ENCODE measurements at regions not wholly inside any gene's neighbourhood (a gene's known extent, or its start where the extent isn't known, plus 50 kb on each side); places are given as distances from the start of the nearest gene placed in this dataset.

DNA sequence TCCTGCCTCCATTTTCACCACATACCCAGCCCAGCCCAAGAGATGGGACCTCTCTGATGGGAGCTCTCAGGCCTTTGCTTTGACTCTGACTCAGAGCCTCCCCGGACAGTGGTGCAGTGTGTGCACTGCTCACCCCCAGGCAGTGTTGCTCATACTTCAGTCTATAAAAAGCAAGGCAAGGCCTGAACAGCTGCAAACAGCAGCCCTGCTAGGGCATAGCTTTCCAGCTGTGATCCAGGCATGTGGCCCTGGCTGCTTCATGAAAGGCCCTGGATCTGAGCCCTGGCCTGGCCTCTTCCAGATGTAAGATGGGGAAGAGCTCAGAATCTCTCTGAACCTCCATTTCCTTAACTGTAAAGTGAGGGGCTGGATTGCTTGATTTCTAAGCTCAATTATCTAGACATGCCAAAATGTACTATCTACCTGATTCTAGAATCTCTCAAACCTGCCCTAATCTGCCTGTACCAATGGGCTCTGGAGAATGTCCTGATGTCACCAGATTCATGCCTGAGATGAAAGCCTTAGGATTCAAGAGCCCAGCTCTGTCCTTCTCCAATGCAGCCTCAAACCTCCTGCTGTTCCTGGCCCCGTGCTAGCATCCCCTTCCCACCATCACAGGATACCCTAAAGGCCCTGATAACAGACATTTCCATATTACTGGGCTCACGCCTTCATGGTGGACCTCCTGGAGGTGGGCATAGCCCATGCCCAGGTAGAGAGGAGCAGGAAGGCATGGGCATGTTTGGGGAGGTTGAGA is 206.9 kb downstream of the ARL4C start:
- Histone ChIP-seq H3K36me3 (ENCODE audit: control insufficient read depth, insufficient read depth, low read length, severe bottlenecking) (no peaks in the 10 kb centered on the region), H3K4me3 (ENCODE audit: low read length) (no peak overlapping the region), H3K4me1 (ENCODE audit: control insufficient read depth, insufficient read depth, low read length) (peaks cover 19% of the 10 kb centered on the region), H3K27me3 (replicated peaks; ENCODE audit: control insufficient read depth, insufficient read depth, low read length) (no peaks in the 10 kb centered on the region), H3K9ac (ENCODE audit: low read length) (no peak overlapping the region), H3K9me3 (ENCODE audit: control insufficient read depth, low read length) (no peaks in the 10 kb centered on the region)
- peak; percentile 75 for DNase-seq (ENCODE audit: low read depth)

DNA sequence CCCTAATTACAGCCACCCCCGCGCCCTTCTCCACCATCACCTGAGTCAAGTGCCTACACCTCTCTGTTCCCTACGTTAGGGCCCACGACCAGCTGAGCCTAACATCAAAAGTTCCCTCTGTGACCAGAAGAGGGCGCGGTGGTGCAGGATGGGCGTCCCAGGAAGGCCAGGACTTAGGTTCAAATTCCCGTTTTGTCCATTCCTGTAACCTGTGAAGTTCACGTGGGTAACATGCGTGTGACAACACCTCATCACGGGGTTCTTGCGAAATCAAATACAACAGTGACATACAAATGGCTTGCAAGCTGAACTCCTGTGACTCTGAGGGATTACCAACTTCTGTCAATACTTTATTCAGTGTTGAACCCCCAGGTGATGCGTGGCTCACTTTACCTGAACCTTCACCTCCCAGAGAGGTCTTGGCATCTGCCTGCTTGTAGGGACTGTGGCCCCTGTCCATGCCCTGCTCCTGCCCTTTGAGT is 207.9 kb downstream of the ARL4C start:
- peaks cover 19% of the 10 kb centered on the region for H3K4me1 ChIP-seq (ENCODE audit: control insufficient read depth, insufficient read depth, low read length)
- H3K4me3 ChIP-seq (ENCODE audit: low read length), result no peak overlapping the region
- peak; percentile 56 for DNase-seq (ENCODE audit: low read depth)
- no peaks in the 10 kb centered on the region for H3K27me3 ChIP-seq (replicated peaks; ENCODE audit: control insufficient read depth, insufficient read depth, low read length)
- no peaks in the 10 kb centered on the region for H3K9me3 ChIP-seq (ENCODE audit: control insufficient read depth, low read length)
- no peaks in the 10 kb centered on the region for H3K36me3 ChIP-seq (ENCODE audit: control insufficient read depth, insufficient read depth, low read length, severe bottlenecking)
- H3K9ac ChIP-seq (ENCODE audit: low read length), result no peak overlapping the region

GRCh38 chr2:234287650-234288049 is 209.2 kb downstream of the ARL4C start:
- Histone ChIP-seq H3K4me3 (ENCODE audit: low read length) (no peak overlapping the region), H3K9ac (ENCODE audit: low read length) (no peak overlapping the region), H3K4me1 (ENCODE audit: control insufficient read depth, insufficient read depth, low read length) (peaks cover 19% of the 10 kb centered on the region), H3K27me3 (replicated peaks; ENCODE audit: control insufficient read depth, insufficient read depth, low read length) (no peaks in the 10 kb centered on the region), H3K36me3 (ENCODE audit: control insufficient read depth, insufficient read depth, low read length, severe bottlenecking) (no peaks in the 10 kb centered on the region), H3K9me3 (ENCODE audit: control insufficient read depth, low read length) (no peaks in the 10 kb centered on the region)
- DNase-seq (ENCODE audit: low read depth), result no peak

DNA sequence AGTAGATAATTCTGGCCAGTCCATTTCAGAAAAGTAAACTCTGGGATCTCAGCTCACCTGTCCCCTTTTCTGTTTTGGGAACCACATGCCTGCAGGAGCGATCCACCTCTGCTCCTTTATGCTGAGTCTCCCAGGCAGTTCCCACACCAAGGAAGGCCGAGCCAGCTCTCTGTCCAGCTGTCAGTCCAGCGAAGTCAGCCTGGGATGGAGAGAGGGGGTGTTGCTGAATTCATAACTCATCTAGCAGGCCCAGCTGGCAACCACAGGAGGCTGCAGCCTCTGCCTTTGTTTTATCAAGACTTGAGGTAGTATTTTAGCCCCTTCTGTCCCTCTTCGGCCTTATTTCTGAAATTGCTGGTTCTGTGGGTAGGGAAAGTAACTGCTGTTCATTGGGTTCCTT is 209.9 kb downstream of the ARL4C start:
- Histone ChIP-seq H3K4me1 (ENCODE audit: control insufficient read depth, insufficient read depth, low read length) (peaks cover 14% of the 10 kb centered on the region), H3K4me3 (ENCODE audit: low read length) (no peak overlapping the region), H3K36me3 (ENCODE audit: control insufficient read depth, insufficient read depth, low read length, severe bottlenecking) (no peaks in the 10 kb centered on the region), H3K9me3 (ENCODE audit: control insufficient read depth, low read length) (no peaks in the 10 kb centered on the region), H3K27me3 (replicated peaks; ENCODE audit: control insufficient read depth, insufficient read depth, low read length) (no peaks in the 10 kb centered on the region), H3K9ac (ENCODE audit: low read length) (no peak overlapping the region)
- no peak for DNase-seq (ENCODE audit: low read depth)

DNA sequence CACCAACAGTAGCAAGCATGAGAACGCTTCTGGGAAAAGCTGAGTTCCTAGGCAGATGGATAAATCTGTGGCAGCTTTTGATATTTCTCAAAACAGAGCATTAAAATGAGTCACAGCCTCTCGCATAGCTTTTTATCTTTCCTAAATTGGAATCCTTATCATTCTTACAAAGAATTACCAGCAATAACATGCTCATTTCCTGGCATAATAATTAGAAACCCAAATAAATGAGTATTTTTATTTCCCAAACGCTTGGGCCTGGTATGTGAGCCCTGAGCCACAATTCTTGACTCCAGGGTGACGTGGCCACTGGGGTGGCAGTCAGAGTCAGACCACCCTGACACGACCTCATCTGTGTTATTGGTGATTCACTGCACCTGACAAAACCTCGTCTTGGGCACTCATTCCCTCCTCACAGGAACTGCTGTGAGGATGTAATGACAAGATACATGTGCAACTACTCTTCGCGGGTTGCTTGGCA is 210.7 kb downstream of the ARL4C start:
- Histone ChIP-seq H3K4me3 (ENCODE audit: low read length) (no peak overlapping the region), H3K27me3 (replicated peaks; ENCODE audit: control insufficient read depth, insufficient read depth, low read length) (peaks cover 3% of the 10 kb centered on the region), H3K9me3 (ENCODE audit: control insufficient read depth, low read length) (no peaks in the 10 kb centered on the region), H3K36me3 (ENCODE audit: control insufficient read depth, insufficient read depth, low read length, severe bottlenecking) (no peaks in the 10 kb centered on the region), H3K4me1 (ENCODE audit: control insufficient read depth, insufficient read depth, low read length) (peaks cover 7% of the 10 kb centered on the region), H3K9ac (ENCODE audit: low read length) (no peak overlapping the region)
- DNase-seq (ENCODE audit: low read depth), result no peak

- no peak overlapping the region for H3K4me3 ChIP-seq (ENCODE audit: low read length)
- no peaks in the 10 kb centered on the region for H3K9me3 ChIP-seq (ENCODE audit: control insufficient read depth, low read length)
- H3K27me3 ChIP-seq (replicated peaks; ENCODE audit: control insufficient read depth, insufficient read depth, low read length), result peaks cover 8% of the 10 kb centered on the region
- H3K4me1 ChIP-seq (ENCODE audit: control insufficient read depth, insufficient read depth, low read length), result peaks cover 7% of the 10 kb centered on the region
- no peak overlapping the region for H3K9ac ChIP-seq (ENCODE audit: low read length)
- DNase-seq (ENCODE audit: low read depth), result no peak
- H3K36me3 ChIP-seq (ENCODE audit: control insufficient read depth, insufficient read depth, low read length, severe bottlenecking), result no peaks in the 10 kb centered on the region
Measured at GRCh38 chr2:234285541-234285940, 211.3 kb downstream of the ARL4C start.

GRCh38 chr2:234279637-234280036 is 217.2 kb downstream of the ARL4C start:
- H3K4me3 ChIP-seq (ENCODE audit: low read length), result no peak overlapping the region
- no peaks in the 10 kb centered on the region for H3K4me1 ChIP-seq (ENCODE audit: control insufficient read depth, insufficient read depth, low read length)
- no peaks in the 10 kb centered on the region for H3K36me3 ChIP-seq (ENCODE audit: control insufficient read depth, insufficient read depth, low read length, severe bottlenecking)
- H3K27me3 ChIP-seq (replicated peaks; ENCODE audit: control insufficient read depth, insufficient read depth, low read length), result peaks cover 15% of the 10 kb centered on the region
- no peak for DNase-seq (ENCODE audit: low read depth)
- H3K9me3 ChIP-seq (ENCODE audit: control insufficient read depth, low read length), result no peaks in the 10 kb centered on the region
- H3K9ac ChIP-seq (ENCODE audit: low read length), result no peak overlapping the region

DNA sequence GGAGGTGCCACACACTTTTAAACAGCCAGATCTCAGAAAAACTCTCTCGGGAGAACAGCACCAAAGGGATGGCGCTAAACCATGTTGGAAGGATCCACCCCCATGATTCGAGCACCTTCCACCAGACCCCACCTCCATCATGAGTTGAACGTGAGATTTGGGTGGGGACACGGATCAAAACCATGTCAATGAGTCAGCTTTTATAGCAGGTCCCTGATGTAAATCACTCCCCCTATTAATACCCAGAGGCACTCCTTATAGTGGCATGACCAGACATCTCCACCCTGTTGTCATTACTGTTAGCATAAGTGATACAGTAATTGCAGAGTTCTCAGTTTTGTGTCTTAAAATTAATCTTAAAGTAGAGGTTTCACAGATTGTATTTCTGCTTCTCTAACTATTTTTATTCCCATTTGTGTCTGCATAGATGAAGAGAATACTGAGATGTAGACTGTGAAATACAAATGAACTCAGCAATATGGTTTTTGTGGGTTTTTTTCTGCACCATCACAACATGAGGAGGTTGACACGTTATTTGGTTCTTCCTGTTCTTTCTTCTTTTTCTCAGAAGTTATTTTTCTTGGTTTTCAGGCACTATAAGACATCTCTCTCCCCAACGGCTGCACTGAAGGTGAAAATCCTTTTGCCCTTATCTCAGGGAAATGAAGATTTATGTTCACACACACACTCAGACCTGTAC is 218.2 kb downstream of the ARL4C start:
- Histone ChIP-seq H3K4me1 (ENCODE audit: control insufficient read depth, insufficient read depth, low read length) (no peaks in the 10 kb centered on the region), H3K9ac (ENCODE audit: low read length) (no peak overlapping the region), H3K27me3 (replicated peaks; ENCODE audit: control insufficient read depth, insufficient read depth, low read length) (peaks cover 15% of the 10 kb centered on the region), H3K9me3 (ENCODE audit: control insufficient read depth, low read length) (no peaks in the 10 kb centered on the region), H3K36me3 (ENCODE audit: control insufficient read depth, insufficient read depth, low read length, severe bottlenecking) (no peaks in the 10 kb centered on the region), H3K4me3 (ENCODE audit: low read length) (no peak overlapping the region)
- no peak for DNase-seq (ENCODE audit: low read depth)

DNA sequence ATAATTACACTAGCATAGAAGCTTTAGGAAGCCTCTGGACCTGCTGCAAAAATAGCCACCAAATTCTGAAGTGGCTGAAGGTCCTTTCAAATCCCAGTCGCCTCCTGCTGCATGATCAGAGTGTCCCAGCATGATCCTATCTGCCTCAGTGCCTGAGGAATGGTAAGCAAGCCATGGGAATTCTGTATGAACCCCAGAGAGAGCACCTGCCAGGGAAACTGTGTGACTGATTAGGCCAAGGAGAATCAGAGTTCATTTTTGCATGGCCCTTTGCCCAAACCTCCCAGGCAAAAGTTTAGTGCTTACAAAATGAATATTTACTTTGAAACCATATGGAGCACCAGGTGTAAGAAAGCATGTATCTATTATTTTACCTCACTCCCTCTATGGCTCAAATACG is 221.4 kb downstream of the ARL4C start:
- Histone ChIP-seq H3K9ac (ENCODE audit: low read length) (no peak overlapping the region), H3K4me1 (ENCODE audit: control insufficient read depth, insufficient read depth, low read length) (no peaks in the 10 kb centered on the region), H3K36me3 (ENCODE audit: control insufficient read depth, insufficient read depth, low read length, severe bottlenecking) (no peaks in the 10 kb centered on the region), H3K4me3 (ENCODE audit: low read length) (no peak overlapping the region), H3K9me3 (ENCODE audit: control insufficient read depth, low read length) (no peaks in the 10 kb centered on the region), H3K27me3 (replicated peaks; ENCODE audit: control insufficient read depth, insufficient read depth, low read length) (peaks cover 6% of the 10 kb centered on the region)
- no peak for DNase-seq (ENCODE audit: low read depth)

- Histone ChIP-seq H3K4me3 (ENCODE audit: low read length) (no peak overlapping the region), H3K9me3 (ENCODE audit: control insufficient read depth, low read length) (no peaks in the 10 kb centered on the region), H3K4me1 (ENCODE audit: control insufficient read depth, insufficient read depth, low read length) (peaks cover 10% of the 10 kb centered on the region), H3K9ac (ENCODE audit: low read length) (no peak overlapping the region), H3K27me3 (replicated peaks; ENCODE audit: control insufficient read depth, insufficient read depth, low read length) (no peaks in the 10 kb centered on the region), H3K36me3 (ENCODE audit: control insufficient read depth, insufficient read depth, low read length, severe bottlenecking) (no peaks in the 10 kb centered on the region)
- no peak for DNase-seq (ENCODE audit: low read depth)
Measured at GRCh38 chr2:234273887-234274584, 222.8 kb downstream of the ARL4C start.
